ENCODE measurements at regions not wholly inside any gene's neighbourhood (a gene's known extent, or its start where the extent isn't known, plus 50 kb on each side); places are given as distances from the start of the nearest gene placed in this dataset.

GRCh38 chr10:89095701-89096391 is 105.2 kb downstream of the FAS start:
- TF ChIP-seq POLR2A (IDR thresholded peaks at IDR 0.05) (no peak), CTCF (IDR thresholded peaks at IDR 0.05) (no peak)

All from uterus (tissue), 2 donors.